NCI-H69 (cell line): ENCODE measurements at regions not wholly inside any gene's neighbourhood (a gene's known extent, or its start where the extent isn't known, plus 50 kb on each side); places are given as distances from the start of the nearest gene placed in this dataset.
"Not testable (repeated sequence)": the region's sequence is repeated elsewhere in the genome, so short reads cannot be mapped to it uniquely, and the experiment has no call there.

Source experiments
- DNase-seq: peaks from one replicate; lab custom pipeline; 2025; lab: John Stamatoyannopoulos, UW

- DNase-seq = no peak
Observed at GRCh38 chr7:148472406-148472805, 118.2 kb upstream of the C7orf33 start.

- DNase-seq = no peak
Observed at GRCh38 chr7:148473703-148474480, 116.7 kb upstream of the C7orf33 start.

- DNase-seq = no peak
Observed at GRCh38 chr7:148474481-148475025, 116.0 kb upstream of the C7orf33 start.

- DNase-seq = no peak
Observed at GRCh38 chr7:148478551-148478950, 112.0 kb upstream of the C7orf33 start.

DNA sequence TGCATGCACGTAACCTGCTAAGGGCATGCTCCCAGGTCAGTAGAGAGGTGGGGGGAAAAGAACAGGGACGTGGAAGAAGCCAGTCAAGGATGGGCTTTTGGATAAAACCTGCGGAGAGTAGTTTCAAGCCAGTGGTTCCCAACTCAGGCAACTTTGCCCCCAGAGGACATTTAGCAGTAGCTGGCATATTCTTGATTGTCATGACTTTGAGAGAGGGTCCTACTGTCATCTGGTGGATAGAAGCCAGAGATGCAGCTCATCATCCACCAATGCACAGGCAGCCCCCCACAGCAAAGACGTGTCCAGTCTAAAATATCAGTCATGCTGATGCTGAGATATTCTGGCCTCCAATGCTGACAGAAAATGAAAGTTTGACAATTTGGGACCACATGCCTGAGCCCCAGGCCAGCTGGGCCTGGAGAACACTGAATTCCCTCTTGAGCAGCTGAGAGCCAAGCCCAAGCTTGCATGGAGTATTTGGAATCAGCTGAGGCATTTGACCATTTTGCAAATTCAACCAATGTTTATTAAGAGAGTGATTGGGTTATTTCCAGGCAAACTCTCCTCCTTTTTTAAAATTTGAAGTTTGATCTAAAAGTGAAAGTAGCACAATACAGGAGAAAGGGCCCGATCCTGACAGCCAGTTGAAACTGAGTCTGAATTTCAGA lies 110.0 kb upstream of the C7orf33 start:
- no peak for DNase-seq

DNA sequence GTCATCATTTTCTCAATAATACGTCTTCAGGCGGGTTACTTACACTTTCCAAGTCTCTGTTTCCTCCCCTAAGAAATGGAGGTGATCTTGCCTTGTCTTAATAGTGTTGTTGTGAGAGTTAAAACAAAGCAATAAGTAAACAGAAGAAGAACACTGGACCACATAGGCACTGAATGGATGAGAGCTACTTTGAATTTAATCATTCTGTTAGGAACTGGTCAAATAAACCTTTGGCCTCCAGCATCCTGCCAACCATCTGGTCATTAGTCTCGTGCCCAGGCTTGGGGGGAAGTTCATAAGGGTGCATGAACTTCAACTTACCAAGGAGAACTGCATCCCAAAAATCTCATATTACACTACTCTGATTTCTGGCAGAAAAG lies 109.4 kb upstream of the C7orf33 start:
- DNase-seq = peak; percentile 66

GRCh38 chr7:148481971-148482626 lies 108.5 kb upstream of the C7orf33 start:
- DNase-seq = peak; percentile 91

DNA sequence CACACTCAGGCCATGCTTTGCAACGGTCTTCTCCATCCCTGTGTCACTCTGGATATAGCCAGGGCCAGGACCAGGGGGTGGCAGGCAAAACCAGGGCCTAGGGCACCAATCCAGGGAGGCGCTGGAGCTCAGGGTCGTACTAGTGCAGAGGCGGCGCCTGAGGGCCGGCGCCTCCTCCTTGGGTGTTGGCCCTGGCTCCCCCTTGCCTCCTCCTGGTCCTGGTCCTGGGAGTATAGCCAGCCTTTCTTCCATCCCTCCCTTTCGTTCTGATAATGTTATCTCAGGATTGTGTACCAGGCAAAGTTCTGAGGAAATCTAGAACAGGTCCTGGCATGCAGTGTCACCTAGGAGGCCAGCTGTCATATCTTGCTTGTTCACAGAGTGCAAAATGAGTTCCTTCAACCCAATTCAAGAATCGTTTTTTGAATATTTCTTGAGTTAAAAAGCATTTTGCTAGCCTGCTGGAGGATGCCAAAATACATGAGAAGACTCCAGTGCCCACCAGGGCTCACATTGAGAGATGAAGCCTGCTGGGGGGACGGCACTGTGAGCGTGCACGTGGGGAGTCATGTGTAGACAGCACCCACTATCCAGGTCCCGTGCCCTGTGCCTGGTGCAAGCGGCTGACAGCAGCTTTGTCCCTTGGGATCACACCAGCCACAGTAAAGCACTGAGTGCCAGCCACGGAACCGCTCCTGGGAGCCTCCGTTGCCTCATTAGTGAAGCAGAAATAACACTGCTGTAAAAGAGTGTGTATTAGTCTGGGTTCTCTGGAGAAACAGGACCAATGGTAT lies 106.9 kb upstream of the C7orf33 start:
- DNase-seq = no peak

DNA sequence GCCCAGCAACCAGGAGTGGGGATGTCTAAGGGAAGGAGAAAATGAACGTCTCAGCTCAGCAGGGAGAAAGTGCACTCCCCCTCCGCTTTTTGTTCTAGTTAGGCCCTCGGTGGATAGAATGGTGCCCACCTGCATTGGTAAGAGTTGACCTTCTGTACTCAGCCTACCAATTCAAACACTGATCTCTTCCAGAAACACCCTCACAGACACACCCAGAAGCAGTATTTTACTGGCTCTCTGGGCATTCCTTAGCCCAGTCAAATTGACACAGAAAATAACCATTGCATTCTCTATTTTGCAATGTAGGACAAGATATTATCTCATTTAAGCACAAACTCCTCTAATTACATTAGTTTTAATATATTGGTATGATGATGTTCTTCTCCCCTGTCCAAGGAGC lies 106.1 kb upstream of the C7orf33 start:
- DNase-seq = no peak

DNA sequence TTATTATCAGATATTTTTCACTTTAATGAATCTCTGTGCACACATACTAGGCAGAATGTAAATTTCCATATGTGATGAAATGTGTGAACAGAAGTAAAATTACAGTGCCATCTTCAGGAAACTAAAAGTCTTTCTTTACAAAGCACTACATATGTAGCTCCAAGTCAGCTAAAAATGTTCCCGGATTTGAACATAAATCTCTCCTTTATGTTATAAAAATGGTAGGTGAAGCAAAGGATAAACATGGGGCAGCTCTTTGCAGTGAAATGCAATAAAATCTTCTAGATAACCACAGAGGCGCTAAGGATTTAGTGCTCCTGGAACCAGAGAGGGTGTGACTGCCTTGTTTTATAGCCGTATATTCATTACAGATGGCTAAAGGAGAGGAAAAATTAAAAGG lies 104.9 kb upstream of the C7orf33 start:
- DNase-seq = peak; percentile 27

DNA sequence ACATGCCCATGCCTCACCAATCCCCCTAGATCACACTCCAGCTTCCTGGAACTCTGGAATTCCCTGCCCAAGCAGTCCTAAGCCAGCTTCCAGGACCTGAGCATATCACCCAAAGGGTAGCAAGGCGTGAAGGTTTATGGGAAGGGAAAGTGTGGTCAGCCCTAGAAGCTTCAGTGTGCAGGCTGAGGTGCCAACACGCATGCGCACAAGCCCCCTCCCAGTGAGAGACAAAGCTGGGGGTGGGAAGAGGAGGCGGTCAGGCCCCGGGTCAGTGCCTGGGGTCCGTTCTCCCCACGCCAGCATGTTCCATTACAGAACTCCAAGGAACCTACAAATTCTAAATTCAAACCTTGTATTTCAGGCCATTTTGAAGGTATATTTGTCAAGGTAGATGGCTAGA lies 103.6 kb upstream of the C7orf33 start:
- DNase-seq = no peak

- DNase-seq = peak; percentile 19
Observed at GRCh38 chr7:148487912-148488311, 102.7 kb upstream of the C7orf33 start.

GRCh38 chr7:148489678-148490077 lies 100.9 kb upstream of the C7orf33 start:
- DNase-seq = no peak

GRCh38 chr7:148492157-148492860 lies 98.3 kb upstream of the C7orf33 start:
- DNase-seq = peak; percentile 54

DNA sequence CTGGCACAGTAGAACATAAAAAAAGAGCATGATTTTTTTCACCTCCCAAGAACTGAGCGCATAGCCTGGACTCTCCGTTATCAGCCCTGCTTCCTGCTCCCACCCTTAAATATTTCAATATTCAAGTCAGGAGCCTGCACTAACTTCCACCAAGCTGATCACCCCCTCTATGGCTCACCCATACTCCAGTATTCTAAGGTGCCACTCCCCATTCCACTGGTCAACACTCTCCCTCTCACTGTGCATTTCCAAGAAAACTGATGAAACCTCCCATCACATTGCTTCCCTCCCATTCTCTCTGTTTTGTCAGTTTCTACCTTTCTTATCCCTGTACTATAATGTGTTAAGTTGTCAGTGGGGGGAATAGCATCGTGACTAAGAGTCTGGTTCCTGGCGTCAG lies 95.0 kb upstream of the C7orf33 start:
- no peak for DNase-seq

- peak; percentile 51 for DNase-seq
Observed at GRCh38 chr7:148500978-148501377, 89.6 kb upstream of the C7orf33 start.

DNA sequence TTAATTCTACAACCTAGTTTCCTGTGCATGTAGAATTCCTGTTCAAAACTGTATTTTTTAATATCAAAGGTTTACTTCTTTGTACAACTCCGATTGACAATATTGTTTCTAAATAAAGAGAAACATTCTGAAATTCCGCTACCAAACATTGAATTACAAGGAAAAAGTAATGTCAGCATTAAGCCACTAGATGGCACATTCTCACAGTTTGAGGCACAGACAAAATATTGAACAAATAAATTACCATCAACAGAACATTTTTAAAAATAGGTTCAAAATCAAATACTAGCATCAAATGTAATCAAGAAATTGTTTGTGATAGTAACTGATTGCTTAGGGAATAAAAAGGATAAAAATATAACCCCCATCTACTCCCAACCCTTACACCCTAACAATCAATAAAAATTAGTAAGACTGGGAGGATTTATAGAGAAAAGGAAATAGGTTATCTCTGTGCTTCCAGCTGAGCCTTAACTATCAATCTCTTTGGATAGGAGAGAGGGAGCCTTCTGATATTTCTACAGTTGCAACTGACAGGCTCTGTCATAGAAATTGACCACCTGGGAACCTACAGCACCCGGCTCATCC lies 86.6 kb upstream of the C7orf33 start:
- peak; percentile 56 for DNase-seq

GRCh38 chr7:148505645-148506375 lies 84.8 kb upstream of the C7orf33 start:
- no peak for DNase-seq

DNA sequence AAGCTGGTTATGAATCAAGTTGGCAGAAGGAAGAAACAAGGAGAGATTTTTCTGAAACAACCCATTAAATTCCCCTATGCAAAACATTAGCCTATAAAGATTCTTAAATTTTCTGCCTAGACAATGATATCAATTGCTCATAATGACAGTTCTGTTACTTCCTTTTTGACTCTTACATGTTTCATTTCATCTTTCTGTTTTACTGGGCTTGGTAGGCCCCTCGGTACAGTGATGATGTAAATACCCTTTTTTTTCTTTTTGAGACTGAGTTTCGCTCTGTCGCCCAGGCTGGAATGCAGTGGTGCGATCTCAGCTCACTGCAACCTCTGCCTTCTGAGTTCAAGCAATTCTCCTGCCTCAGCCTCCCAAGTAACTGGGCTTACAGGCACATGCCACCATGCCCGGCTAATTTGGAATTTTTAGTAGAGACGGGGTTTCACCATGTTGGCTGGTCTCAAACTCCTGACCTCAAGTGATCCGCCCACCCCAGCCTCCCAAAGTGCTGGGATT lies 83.4 kb upstream of the C7orf33 start:
- not testable (repeated sequence) for DNase-seq

GRCh38 chr7:148507787-148508186 lies 82.8 kb upstream of the C7orf33 start:
- no peak for DNase-seq
